ENCODE measurements at regions not wholly inside any gene's neighbourhood (a gene's known extent, or its start where the extent isn't known, plus 50 kb on each side); places are given as distances from the start of the nearest gene placed in this dataset.

DNA sequence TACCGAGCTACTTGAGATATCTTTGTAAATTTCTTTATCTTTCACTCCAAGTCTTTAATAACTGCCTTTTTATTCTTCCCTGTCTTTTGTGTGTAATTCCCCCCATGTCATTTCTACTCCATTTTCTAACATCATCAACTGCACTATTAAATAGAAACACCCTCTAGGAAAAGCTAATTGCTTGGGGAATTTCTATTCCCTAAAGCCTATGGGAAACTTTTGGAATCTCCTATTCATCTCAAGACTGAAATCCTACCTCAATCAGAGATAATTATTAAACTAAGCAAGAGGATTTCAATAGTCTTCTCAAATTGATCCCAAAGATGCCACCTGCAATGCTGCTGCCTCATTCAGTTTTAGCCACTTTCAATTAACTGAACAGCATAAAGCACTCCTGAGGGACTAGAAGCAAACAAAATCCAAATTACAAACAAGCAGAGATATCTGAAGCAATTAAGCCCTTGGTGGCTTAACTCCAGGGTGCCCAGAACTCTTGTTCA is 598.7 kb downstream of the IGSF11 start:
- Histone ChIP-seq H3K36me3 (ENCODE audit: control insufficient read depth, insufficient read depth, low read length) (no peaks in the 10 kb centered on the region), H3K79me2 (no peaks in the 10 kb centered on the region), H3K27me3 (ENCODE audit: control insufficient read depth, insufficient read depth, low read length) (no peaks in the 10 kb centered on the region), H3K4me1 (no peaks in the 10 kb centered on the region), H3K4me3 (ENCODE audit: low read depth, low read length) (no peak overlapping the region), H3K4me2 (ENCODE audit: low read length) (no peak overlapping the region), H2AFZ (no peak overlapping the region), H3K27ac (no peak overlapping the region), H3K9me3 (ENCODE audit: control insufficient read depth, low read length) (no peaks in the 10 kb centered on the region), H3K9ac (no peak overlapping the region)
- TF ChIP-seq, protein P1, sequence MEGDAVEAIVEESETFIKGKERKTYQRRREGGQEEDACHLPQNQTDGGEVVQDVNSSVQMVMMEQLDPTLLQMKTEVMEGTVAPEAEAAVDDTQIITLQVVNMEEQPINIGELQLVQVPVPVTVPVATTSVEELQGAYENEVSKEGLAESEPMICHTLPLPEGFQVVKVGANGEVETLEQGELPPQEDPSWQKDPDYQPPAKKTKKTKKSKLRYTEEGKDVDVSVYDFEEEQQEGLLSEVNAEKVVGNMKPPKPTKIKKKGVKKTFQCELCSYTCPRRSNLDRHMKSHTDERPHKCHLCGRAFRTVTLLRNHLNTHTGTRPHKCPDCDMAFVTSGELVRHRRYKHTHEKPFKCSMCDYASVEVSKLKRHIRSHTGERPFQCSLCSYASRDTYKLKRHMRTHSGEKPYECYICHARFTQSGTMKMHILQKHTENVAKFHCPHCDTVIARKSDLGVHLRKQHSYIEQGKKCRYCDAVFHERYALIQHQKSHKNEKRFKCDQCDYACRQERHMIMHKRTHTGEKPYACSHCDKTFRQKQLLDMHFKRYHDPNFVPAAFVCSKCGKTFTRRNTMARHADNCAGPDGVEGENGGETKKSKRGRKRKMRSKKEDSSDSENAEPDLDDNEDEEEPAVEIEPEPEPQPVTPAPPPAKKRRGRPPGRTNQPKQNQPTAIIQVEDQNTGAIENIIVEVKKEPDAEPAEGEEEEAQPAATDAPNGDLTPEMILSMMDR (IDR thresholded peaks at IDR 0.05), result no peak

DNA sequence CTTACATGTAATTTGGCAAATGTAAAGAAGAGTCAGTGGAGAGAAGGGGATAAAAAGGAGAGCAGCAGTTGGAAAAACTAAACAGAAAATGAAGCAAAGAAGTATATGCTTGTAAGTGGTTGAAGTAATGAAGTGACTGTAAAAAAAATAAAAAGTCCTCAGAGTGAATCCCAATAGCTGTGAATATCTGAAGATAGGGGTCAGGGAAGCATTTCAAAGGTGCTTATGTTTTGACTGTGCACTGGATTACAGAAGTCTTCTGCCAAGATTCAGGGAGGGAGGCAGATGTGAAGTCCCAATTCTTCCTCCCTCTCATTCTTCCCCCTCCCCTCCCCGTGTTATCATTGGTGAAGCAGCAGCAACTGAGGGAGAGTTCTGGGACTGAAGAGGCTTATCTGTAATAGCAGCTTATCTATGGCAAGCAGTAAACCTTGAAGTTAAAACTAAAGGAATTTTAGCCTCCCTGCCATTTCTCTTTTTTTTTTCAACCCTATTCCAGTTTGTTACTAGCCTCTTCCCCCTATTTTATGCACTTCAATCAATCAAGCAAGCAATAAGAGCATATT is 597.9 kb downstream of the IGSF11 start:
- H3K4me2 ChIP-seq (ENCODE audit: low read length), result no peak overlapping the region
- H3K4me3 ChIP-seq (ENCODE audit: low read depth, low read length), result no peak overlapping the region
- no peaks in the 10 kb centered on the region for H3K9me3 ChIP-seq (ENCODE audit: control insufficient read depth, low read length)

GRCh38 chr3:118445036-118445435 is 589.6 kb downstream of the IGSF11 start:
- no peak overlapping the region for H3K27ac ChIP-seq
- TF ChIP-seq, protein P1 (IDR thresholded peaks at IDR 0.05), result no peak

More for the DNA sequence above, 597.9 kb downstream of the IGSF11 start:
- Histone ChIP-seq H3K4me1 (no peaks in the 10 kb centered on the region), H3K36me3 (ENCODE audit: control insufficient read depth, insufficient read depth, low read length) (no peaks in the 10 kb centered on the region), H2AFZ (no peak overlapping the region), H3K79me2 (no peaks in the 10 kb centered on the region), H3K27me3 (ENCODE audit: control insufficient read depth, insufficient read depth, low read length) (no peaks in the 10 kb centered on the region), H3K9ac (no peak overlapping the region), H3K27ac (no peak overlapping the region)
- TF ChIP-seq, protein P1 (IDR thresholded peaks at IDR 0.05), result no peak

GRCh38 chr3:118447339-118447738 is 587.3 kb downstream of the IGSF11 start:
- H3K9ac ChIP-seq, result no peak overlapping the region
- no peaks in the 10 kb centered on the region for H3K9me3 ChIP-seq (ENCODE audit: control insufficient read depth, low read length)
- TF ChIP-seq, protein P1 (IDR thresholded peaks at IDR 0.05), result no peak
- H3K27ac ChIP-seq, result no peak overlapping the region
- no peak overlapping the region for H3K4me3 ChIP-seq (ENCODE audit: low read depth, low read length)
- no peaks in the 10 kb centered on the region for H3K27me3 ChIP-seq (ENCODE audit: control insufficient read depth, insufficient read depth, low read length)
- H3K4me2 ChIP-seq (ENCODE audit: low read length), result no peak overlapping the region
- H3K36me3 ChIP-seq (ENCODE audit: control insufficient read depth, insufficient read depth, low read length), result no peaks in the 10 kb centered on the region
- no peaks in the 10 kb centered on the region for H3K4me1 ChIP-seq
- H2AFZ ChIP-seq, result no peak overlapping the region
- H3K79me2 ChIP-seq, result no peaks in the 10 kb centered on the region

More at GRCh38 chr3:118445036-118445435, 589.6 kb downstream of the IGSF11 start:
- no peaks in the 10 kb centered on the region for H3K36me3 ChIP-seq (ENCODE audit: control insufficient read depth, insufficient read depth, low read length)
- no peaks in the 10 kb centered on the region for H3K27me3 ChIP-seq (ENCODE audit: control insufficient read depth, insufficient read depth, low read length)
- no peak overlapping the region for H2AFZ ChIP-seq
- H3K9me3 ChIP-seq (ENCODE audit: control insufficient read depth, low read length), result no peaks in the 10 kb centered on the region
- H3K9ac ChIP-seq, result no peak overlapping the region
- no peaks in the 10 kb centered on the region for H3K79me2 ChIP-seq
- H3K4me1 ChIP-seq, result no peaks in the 10 kb centered on the region
- no peak overlapping the region for H3K4me2 ChIP-seq (ENCODE audit: low read length)
- no peak overlapping the region for H3K4me3 ChIP-seq (ENCODE audit: low read depth, low read length)

DNA sequence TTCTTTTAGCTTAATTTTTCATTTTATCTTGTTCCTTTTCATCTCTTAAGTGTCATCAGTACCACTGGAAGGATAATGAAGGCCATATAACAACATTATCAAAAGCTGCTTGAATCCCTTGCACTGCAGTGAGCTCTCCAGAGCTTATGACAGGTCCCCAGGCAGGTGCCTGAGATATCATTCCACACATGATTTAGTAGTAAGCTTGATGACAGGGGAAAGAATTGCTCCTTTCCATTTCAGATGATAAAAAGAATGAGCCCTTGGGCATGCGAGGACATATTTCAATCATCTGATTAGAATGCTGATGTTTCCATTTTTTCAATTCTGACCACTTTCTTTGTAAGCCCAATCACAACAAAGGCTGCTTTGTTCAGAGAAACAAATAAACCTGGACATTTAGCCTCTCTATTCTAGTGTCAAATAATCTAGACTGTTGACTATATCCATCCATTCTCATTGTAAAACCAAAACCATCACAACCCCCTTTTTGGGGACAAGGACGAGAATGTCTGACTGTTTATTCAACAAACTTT is 567.8 kb downstream of the IGSF11 start:
- TF ChIP-seq, protein P1 (IDR thresholded peaks at IDR 0.05), result no peak
- no peaks in the 10 kb centered on the region for H3K9me3 ChIP-seq (ENCODE audit: control insufficient read depth, low read length)
- no peak overlapping the region for H3K27ac ChIP-seq

More for the DNA sequence above, 567.8 kb downstream of the IGSF11 start:
- no peak overlapping the region for H3K4me3 ChIP-seq (ENCODE audit: low read depth, low read length)
- no peaks in the 10 kb centered on the region for H3K4me1 ChIP-seq
- H3K4me2 ChIP-seq (ENCODE audit: low read length), result no peak overlapping the region
- no peaks in the 10 kb centered on the region for H3K27me3 ChIP-seq (ENCODE audit: control insufficient read depth, insufficient read depth, low read length)
- no peaks in the 10 kb centered on the region for H3K79me2 ChIP-seq
- no peak overlapping the region for H2AFZ ChIP-seq
- H3K36me3 ChIP-seq (ENCODE audit: control insufficient read depth, insufficient read depth, low read length), result no peaks in the 10 kb centered on the region
- no peak overlapping the region for H3K9ac ChIP-seq

Data from parathyroid adenoma (tissue), 2 donors.